Endothelial cell of umbilical vein (primary cell): ENCODE measurements at regions not wholly inside any gene's neighbourhood (a gene's known extent, or its start where the extent isn't known, plus 50 kb on each side); places are given as distances from the start of the nearest gene placed in this dataset.

Experiments
- BruUV-seq: library from RNA; stranded (reverse); fragments of 400-500 nt; replicated peaks from 2 replicates; lab custom pipeline; 2021; lab: Mats Ljungman, UMichigan
- CTCF ChIA-PET: fragments of 300-600, 350-600 bp; sonication (Branson Sonifier 250); formaldehyde crosslinking; loops from one replicate; lab custom pipeline; 2021; ENCODE audit warnings: antibody characterized with exemption, inconsistent platforms; lab: Charles Lee
- POLR2A ChIA-PET: fragments of 300-600, 350-600 bp; sonication (Branson Sonifier 250); formaldehyde crosslinking; loops from one replicate; lab custom pipeline; 2021; ENCODE audit warnings: antibody characterized with exemption, inconsistent platforms; lab: Charles Lee
- DNase-seq: peaks from one replicate; pipeline ENCODE4 v3.0.0-alpha.2; 2011; ENCODE audit warnings: low read depth, low spot score
- FAIRE-seq: peaks from 2 replicates; lab custom pipeline; 2011; peaks lifted over from hg19 to GRCh38; lab: Jason Lieb, UNC
- H2AFZ ChIP-seq: 2 replicates; pipeline ENCODE4 v1.6.0; 2012; ENCODE audit warnings: low read depth, low read length, control low read depth, inconsistent platforms
- H3K27ac ChIP-seq: 2 replicates; pipeline ENCODE4 v1.5.1; 2011; ENCODE audit warnings: low read depth, mild to moderate bottlenecking, control low read depth, low read length, moderate library complexity; ENCODE audit not compliant: insufficient read depth
- H3K27me3 ChIP-seq, 2 experiments: 2 replicates each; pipeline versions ENCODE4 v1.6.0 to v1.6.1; 2011; ENCODE audit warnings: low read length in 2 of 2, mixed read lengths in 1 of 2; ENCODE audit not compliant: control insufficient read depth in 2 of 2, insufficient read depth in 2 of 2
- H3K36me3 ChIP-seq, 2 experiments: 2 replicates in 1 of 2; 3 replicates in 1 of 2; pipeline ENCODE4 v1.5.1; 2011; ENCODE audit warnings: low read length in 2 of 2, mild to moderate bottlenecking in 1 of 2, moderate library complexity in 1 of 2; ENCODE audit not compliant: control insufficient read depth in 2 of 2, insufficient read depth in 2 of 2; ENCODE audit errors: extremely low read depth in 1 of 2
- H3K4me1 ChIP-seq: 3 replicates; pipeline ENCODE4 v1.5.1; 2011; ENCODE audit warnings: mild to moderate bottlenecking, low read length; ENCODE audit not compliant: control insufficient read depth, insufficient read depth; ENCODE audit errors: extremely low read depth
- H3K4me2 ChIP-seq: 2 replicates; pipeline ENCODE4 v1.6.1; 2011; ENCODE audit warnings: low read length, control low read depth, mixed read lengths; ENCODE audit not compliant: insufficient read depth
- H3K4me3 ChIP-seq, 3 experiments: fragments of 200-600 bp in 1 of 3; sonication (generic), shearing (Covaris generic) in 1 of 3; replicated peaks in 1 of 3; 2 replicates each; pipeline ENCODE4 v1.5.1; 2011 to 2016; ENCODE audit warnings: control low read depth in 3 of 3, low read length in 3 of 3, mild to moderate bottlenecking in 2 of 3, inconsistent platforms in 1 of 3, low read depth in 1 of 3, moderate library complexity in 1 of 3; ENCODE audit not compliant: insufficient read depth in 1 of 3
- H3K79me2 ChIP-seq: 2 replicates; pipeline ENCODE4 v1.6.0; 2012; ENCODE audit warnings: low read length, inconsistent platforms; ENCODE audit not compliant: control insufficient read depth, insufficient read depth
- H3K9ac ChIP-seq: replicated peaks from 2 replicates; pipeline ENCODE3; 2011; ENCODE audit warnings: low read length, control low read depth; ENCODE audit not compliant: insufficient read depth; ENCODE audit errors: extremely low read depth
- H3K9me1 ChIP-seq: replicated peaks from 3 replicates; pipeline ENCODE4 v1.6.0; 2011; ENCODE audit warnings: mild to moderate bottlenecking, low read length; ENCODE audit not compliant: control insufficient read depth, insufficient read depth; ENCODE audit errors: extremely low read depth
- H3K9me3 ChIP-seq: replicated peaks from 2 replicates; pipeline ENCODE4 v1.5.1; 2012; ENCODE audit warnings: low read length, inconsistent platforms; ENCODE audit not compliant: control insufficient read depth, insufficient read depth
- H4K20me1 ChIP-seq: replicated peaks from 2 replicates; pipeline ENCODE3; 2011; ENCODE audit warnings: mild to moderate bottlenecking, low read length; ENCODE audit not compliant: control insufficient read depth, insufficient read depth; ENCODE audit errors: extremely low read depth
- CTCF ChIP-seq, 2 donors: IDR thresholded peaks; 1 replicate in 1 of 2; 2 replicates in 1 of 2; pipeline ENCODE4 v1.5.1; 2011; ENCODE audit warnings: low read length in 2 of 2, mild to moderate bottlenecking in 2 of 2, moderate library complexity in 2 of 2, control low read depth in 1 of 2, inconsistent platforms in 1 of 2, low read depth in 1 of 2; ENCODE audit not compliant: insufficient read depth in 1 of 2; ENCODE audit errors: extremely low read depth in 1 of 2
- EZH2 ChIP-seq: IDR thresholded peaks from 2 replicates; pipeline ENCODE4 v1.6.1; 2012; ENCODE audit warnings: borderline replicate concordance, low read depth, mild to moderate bottlenecking, moderate library complexity, low read length, inconsistent platforms; ENCODE audit not compliant: severe bottlenecking
- FOS ChIP-seq: IDR thresholded peaks from 2 replicates; pipeline ENCODE4 v1.6.1; 2011; ENCODE audit warnings: mild to moderate bottlenecking, low read length, moderate library complexity, borderline replicate concordance; ENCODE audit not compliant: insufficient read depth
- GATA2 ChIP-seq: IDR thresholded peaks from 2 replicates; pipeline ENCODE4 v1.7.0; 2011; ENCODE audit warnings: low read depth, mild to moderate bottlenecking, moderate library complexity, mixed read lengths, low read length; ENCODE audit not compliant: insufficient read length, insufficient read depth
- JUN ChIP-seq: IDR thresholded peaks from 2 replicates; pipeline ENCODE4 v1.6.1; 2011; ENCODE audit warnings: borderline replicate concordance, low read depth; ENCODE audit not compliant: insufficient read length, insufficient read depth
- MAX ChIP-seq: IDR thresholded peaks from 2 replicates; pipeline ENCODE4 v1.6.1; 2011; ENCODE audit not compliant: insufficient read depth, insufficient read length
- MYC ChIP-seq: IDR thresholded peaks from one replicate; pipeline ENCODE4 v1.6.1; 2011; ENCODE audit warnings: mild to moderate bottlenecking, low read depth, low read length
- POLR2A ChIP-seq: IDR thresholded peaks from 2 replicates; pipeline ENCODE4 v1.6.1; 2012; ENCODE audit warnings: low read depth, mild to moderate bottlenecking, control low read depth, low read length
- POLR2AphosphoS5 ChIP-seq: IDR thresholded peaks from 2 replicates; pipeline ENCODE4 v1.6.1; 2012; ENCODE audit warnings: low read depth, mild to moderate bottlenecking, control low read depth, low read length, moderate library complexity; ENCODE audit not compliant: insufficient read depth
- dilution Hi-C: fragments of 300-500 bp; cut with MboI; formaldehyde crosslinking; loops from one replicate; pipeline ENCODE4 v1.15.0; 2019; ENCODE audit warnings: low sequenced_read_pairs; ENCODE audit not compliant: extremely low pct_ligation_motif_present
- intact Hi-C: fragments of 100-400 bp; cut with micrococcal nuclease; formaldehyde crosslinking; loops from one replicate; pipeline ENCODE4 v1.10.0; 2022

GRCh38 chr14:44658389-44658696, 151.3 kb upstream of the FSCB start:
- DNase-seq (no peak), FAIRE-seq (no peak)
- CTCF ChIA-PET = no interaction called here
- TF ChIP-seq POLR2A (no peak), FOS (no peak), MAX (no peak), POLR2AphosphoS5 (no peak), JUN (no peak), MYC (no peak), CTCF (IDR thresholded peaks at IDR 0.05; ENCODE audit: extremely low read depth in 1 of 2, insufficient read depth in 1 of 2, low read depth in 1 of 2, low read length in 2 of 2) (no peak), GATA2 (no peak), EZH2 (no peak)
- H3K4me1 ChIP-seq = no peaks in the 10 kb centered on the region
- BruUV-seq = no TSS peak
- H3K36me3 ChIP-seq = no peaks in the 10 kb centered on the region
- no peak overlapping the region for H3K4me3 ChIP-seq
- intact Hi-C loops = no loop called here
- no peak overlapping the region for H2AFZ ChIP-seq
- H3K9ac ChIP-seq = no peak overlapping the region
- H3K9me1 ChIP-seq = no peaks in the 10 kb centered on the region
- dilution Hi-C loops = no loop called here
- H3K27ac ChIP-seq = no peak overlapping the region
- H3K4me2 ChIP-seq = no peak overlapping the region
- no peaks in the 10 kb centered on the region for H4K20me1 ChIP-seq
- POLR2A ChIA-PET = no interaction called here
- no peaks in the 10 kb centered on the region for H3K9me3 ChIP-seq
- H3K79me2 ChIP-seq = no peaks in the 10 kb centered on the region
- H3K27me3 ChIP-seq = no peaks in the 10 kb centered on the region
